HL-60 (cell line): ENCODE measurements at regions not wholly inside any gene's neighbourhood (a gene's known extent, or its start where the extent isn't known, plus 50 kb on each side); places are given as distances from the start of the nearest gene placed in this dataset.

Source experiments
- DNase-seq, 2 experiments: peaks; one replicate each; pipeline ENCODE4 v3.0.0-alpha.2; 2010 to 2020; ENCODE audit warnings: low read depth in 1 of 2, low spot score in 1 of 2
- H3K27ac ChIP-seq: fragments of 250-450 bp; sonication (Bioruptor Pico); replicated peaks from 2 replicates; pipeline ENCODE4 v1.5.1; 2020; ENCODE audit warnings: mild to moderate bottlenecking, moderate library complexity
- H3K27me3 ChIP-seq: fragments of 250-450 bp; sonication (Bioruptor Pico); 2 replicates; pipeline ENCODE4 v1.5.1; 2021; ENCODE audit warnings: mild to moderate bottlenecking, moderate library complexity; ENCODE audit not compliant: insufficient read depth, poor library complexity, severe bottlenecking
- H3K4me3 ChIP-seq: replicated peaks from 2 replicates; pipeline ENCODE4 v1.5.1; 2011; ENCODE audit warnings: mild to moderate bottlenecking, control low read depth, low read length; ENCODE audit not compliant: insufficient read depth
- GABPA ChIP-seq: IDR thresholded peaks from 2 replicates; pipeline ENCODE4 v1.6.1; 2012; ENCODE audit warnings: low read depth
- POLR2AphosphoS5 ChIP-seq: IDR thresholded peaks from 2 replicates; pipeline ENCODE4 v1.6.1; 2012; ENCODE audit warnings: low read depth
- SPI1 ChIP-seq: IDR thresholded peaks from 2 replicates; pipeline ENCODE4 v1.6.1; 2012; ENCODE audit warnings: low read depth, mild to moderate bottlenecking, borderline replicate concordance
- TF ChIP-seq, protein P1 (sequence below): IDR thresholded peaks from 2 replicates; pipeline ENCODE4 v1.6.1; 2012; ENCODE audit warnings: low read depth; ENCODE audit not compliant: insufficient replicate concordance
- TF ChIP-seq, protein P2 (sequence below): IDR thresholded peaks from one replicate; pipeline ENCODE4 v1.5.1; 2011; ENCODE audit warnings: low read length, control low read depth, inconsistent platforms; ENCODE audit not compliant: insufficient read depth

DNA sequence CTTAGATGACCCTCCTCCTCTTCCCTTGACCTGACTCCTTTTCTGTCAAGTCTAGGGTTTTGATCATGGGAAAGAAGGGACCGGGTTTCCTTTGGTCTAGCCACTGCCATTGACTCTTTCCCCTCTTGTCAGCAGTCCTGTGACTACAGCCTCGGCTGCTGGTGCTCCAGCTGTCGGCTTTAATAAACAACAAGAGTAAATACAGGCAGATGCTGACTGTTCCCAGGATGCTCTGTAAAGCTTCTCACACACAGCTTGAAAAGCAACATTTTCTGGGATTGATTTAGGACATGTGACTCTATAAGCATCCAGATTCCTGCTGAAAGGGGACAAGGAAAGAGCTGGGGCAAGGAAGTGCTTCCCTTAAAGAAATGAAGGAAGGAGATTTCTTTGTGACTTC, 53.5 kb upstream of the CTTNBP2NL start:
- H3K27ac ChIP-seq = no peak overlapping the region
- H3K27me3 ChIP-seq = no peaks in the 10 kb centered on the region
- no peak for DNase-seq
- TF ChIP-seq, protein P1, sequence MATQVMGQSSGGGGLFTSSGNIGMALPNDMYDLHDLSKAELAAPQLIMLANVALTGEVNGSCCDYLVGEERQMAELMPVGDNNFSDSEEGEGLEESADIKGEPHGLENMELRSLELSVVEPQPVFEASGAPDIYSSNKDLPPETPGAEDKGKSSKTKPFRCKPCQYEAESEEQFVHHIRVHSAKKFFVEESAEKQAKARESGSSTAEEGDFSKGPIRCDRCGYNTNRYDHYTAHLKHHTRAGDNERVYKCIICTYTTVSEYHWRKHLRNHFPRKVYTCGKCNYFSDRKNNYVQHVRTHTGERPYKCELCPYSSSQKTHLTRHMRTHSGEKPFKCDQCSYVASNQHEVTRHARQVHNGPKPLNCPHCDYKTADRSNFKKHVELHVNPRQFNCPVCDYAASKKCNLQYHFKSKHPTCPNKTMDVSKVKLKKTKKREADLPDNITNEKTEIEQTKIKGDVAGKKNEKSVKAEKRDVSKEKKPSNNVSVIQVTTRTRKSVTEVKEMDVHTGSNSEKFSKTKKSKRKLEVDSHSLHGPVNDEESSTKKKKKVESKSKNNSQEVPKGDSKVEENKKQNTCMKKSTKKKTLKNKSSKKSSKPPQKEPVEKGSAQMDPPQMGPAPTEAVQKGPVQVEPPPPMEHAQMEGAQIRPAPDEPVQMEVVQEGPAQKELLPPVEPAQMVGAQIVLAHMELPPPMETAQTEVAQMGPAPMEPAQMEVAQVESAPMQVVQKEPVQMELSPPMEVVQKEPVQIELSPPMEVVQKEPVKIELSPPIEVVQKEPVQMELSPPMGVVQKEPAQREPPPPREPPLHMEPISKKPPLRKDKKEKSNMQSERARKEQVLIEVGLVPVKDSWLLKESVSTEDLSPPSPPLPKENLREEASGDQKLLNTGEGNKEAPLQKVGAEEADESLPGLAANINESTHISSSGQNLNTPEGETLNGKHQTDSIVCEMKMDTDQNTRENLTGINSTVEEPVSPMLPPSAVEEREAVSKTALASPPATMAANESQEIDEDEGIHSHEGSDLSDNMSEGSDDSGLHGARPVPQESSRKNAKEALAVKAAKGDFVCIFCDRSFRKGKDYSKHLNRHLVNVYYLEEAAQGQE = no peak
- TF ChIP-seq POLR2AphosphoS5 (no peak), GABPA (no peak), SPI1 (no peak)
- TF ChIP-seq, protein P2, sequence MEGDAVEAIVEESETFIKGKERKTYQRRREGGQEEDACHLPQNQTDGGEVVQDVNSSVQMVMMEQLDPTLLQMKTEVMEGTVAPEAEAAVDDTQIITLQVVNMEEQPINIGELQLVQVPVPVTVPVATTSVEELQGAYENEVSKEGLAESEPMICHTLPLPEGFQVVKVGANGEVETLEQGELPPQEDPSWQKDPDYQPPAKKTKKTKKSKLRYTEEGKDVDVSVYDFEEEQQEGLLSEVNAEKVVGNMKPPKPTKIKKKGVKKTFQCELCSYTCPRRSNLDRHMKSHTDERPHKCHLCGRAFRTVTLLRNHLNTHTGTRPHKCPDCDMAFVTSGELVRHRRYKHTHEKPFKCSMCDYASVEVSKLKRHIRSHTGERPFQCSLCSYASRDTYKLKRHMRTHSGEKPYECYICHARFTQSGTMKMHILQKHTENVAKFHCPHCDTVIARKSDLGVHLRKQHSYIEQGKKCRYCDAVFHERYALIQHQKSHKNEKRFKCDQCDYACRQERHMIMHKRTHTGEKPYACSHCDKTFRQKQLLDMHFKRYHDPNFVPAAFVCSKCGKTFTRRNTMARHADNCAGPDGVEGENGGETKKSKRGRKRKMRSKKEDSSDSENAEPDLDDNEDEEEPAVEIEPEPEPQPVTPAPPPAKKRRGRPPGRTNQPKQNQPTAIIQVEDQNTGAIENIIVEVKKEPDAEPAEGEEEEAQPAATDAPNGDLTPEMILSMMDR = no peak
- no peak overlapping the region for H3K4me3 ChIP-seq

DNA sequence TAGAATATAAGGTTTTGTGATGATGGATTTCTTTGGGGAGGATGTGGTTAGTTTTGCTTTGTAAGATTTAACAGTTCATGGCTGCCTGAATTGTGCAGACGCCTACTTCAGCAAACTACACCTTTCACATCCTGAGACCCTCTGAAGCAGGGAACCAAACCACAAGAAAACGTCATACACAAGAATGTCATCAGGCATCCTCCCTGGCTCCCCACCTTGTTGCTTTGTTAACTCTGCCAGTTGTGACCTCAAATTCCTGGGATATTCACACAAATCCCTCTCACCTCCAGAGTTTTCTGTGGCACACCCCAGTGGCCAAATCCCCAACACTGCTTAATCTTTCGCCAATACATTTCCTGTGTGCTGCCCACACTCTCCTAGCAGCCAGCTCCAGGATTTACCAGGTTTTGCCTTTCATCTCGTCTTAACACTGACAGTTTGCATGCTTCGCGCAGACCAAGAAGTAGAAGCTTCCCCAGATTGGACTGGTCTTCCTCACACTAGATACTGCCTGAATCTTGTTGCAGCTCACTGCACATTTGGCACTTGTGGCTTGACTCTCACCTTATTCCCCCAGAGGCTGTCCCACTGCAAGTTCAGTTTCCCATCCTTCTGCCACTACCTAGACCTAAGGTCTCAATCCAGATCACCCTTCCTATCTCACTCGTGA, 51.1 kb upstream of the CTTNBP2NL start:
- no peak for TF ChIP-seq POLR2AphosphoS5
- no peak for TF ChIP-seq GABPA
- TF ChIP-seq SPI1 = no peak
- TF ChIP-seq, protein P2 = no peak
- TF ChIP-seq, protein P1 = no peak
- no peak for DNase-seq
- H3K4me3 ChIP-seq = no peak overlapping the region

More for the DNA sequence above, 51.1 kb upstream of the CTTNBP2NL start:
- Histone ChIP-seq H3K27me3 (no peaks in the 10 kb centered on the region), H3K27ac (no peak overlapping the region)
